ENCODE measurements at regions not wholly inside any gene's neighbourhood (a gene's known extent, or its start where the extent isn't known, plus 50 kb on each side); places are given as distances from the start of the nearest gene placed in this dataset.
"Not testable (repeated sequence)": the region's sequence is repeated elsewhere in the genome, so short reads cannot be mapped to it uniquely, and the experiment has no call there.

DNA sequence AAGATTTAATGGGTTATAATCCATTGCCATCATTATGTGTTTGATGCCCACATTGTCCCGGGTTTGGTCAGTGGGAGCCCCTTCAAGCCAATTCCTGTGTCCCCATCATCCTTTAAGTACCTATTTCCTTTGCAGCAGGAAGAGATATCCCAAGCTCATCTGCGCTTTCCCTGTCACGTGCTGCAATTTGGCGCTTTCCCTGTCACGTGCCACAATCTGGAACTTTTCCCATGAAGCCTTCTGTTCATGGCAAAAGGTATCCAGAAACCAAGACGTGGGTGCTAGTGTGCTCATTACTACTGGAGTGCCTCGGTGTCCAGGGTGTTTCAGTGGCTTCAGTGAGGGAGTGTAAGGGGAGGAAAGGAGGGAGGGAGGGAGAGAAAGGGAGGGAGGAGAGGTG is 168.5 kb downstream of the NPIPB11 start:
- TF ChIP-seq MYC (IDR thresholded peaks at IDR 0.05; ENCODE audit: low read depth, low read length), result no peak
- TF ChIP-seq POLR2A (IDR thresholded peaks at IDR 0.05; ENCODE audit: extremely low read depth, insufficient read length), result no peak
- TF ChIP-seq, protein P1, sequence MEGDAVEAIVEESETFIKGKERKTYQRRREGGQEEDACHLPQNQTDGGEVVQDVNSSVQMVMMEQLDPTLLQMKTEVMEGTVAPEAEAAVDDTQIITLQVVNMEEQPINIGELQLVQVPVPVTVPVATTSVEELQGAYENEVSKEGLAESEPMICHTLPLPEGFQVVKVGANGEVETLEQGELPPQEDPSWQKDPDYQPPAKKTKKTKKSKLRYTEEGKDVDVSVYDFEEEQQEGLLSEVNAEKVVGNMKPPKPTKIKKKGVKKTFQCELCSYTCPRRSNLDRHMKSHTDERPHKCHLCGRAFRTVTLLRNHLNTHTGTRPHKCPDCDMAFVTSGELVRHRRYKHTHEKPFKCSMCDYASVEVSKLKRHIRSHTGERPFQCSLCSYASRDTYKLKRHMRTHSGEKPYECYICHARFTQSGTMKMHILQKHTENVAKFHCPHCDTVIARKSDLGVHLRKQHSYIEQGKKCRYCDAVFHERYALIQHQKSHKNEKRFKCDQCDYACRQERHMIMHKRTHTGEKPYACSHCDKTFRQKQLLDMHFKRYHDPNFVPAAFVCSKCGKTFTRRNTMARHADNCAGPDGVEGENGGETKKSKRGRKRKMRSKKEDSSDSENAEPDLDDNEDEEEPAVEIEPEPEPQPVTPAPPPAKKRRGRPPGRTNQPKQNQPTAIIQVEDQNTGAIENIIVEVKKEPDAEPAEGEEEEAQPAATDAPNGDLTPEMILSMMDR (IDR thresholded peaks at IDR 0.05; ENCODE audit: low read depth, low read length), result no peak
- TF ChIP-seq, protein P2, sequence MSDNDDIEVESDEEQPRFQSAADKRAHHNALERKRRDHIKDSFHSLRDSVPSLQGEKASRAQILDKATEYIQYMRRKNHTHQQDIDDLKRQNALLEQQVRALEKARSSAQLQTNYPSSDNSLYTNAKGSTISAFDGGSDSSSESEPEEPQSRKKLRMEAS (IDR thresholded peaks at IDR 0.05; ENCODE audit: low read depth, low read length), result no peak
- no peak overlapping the region for H3K4me3 ChIP-seq (ENCODE audit: low read depth, low read length)
- DNase-seq (ENCODE audit: low read depth), result no peak

DNA sequence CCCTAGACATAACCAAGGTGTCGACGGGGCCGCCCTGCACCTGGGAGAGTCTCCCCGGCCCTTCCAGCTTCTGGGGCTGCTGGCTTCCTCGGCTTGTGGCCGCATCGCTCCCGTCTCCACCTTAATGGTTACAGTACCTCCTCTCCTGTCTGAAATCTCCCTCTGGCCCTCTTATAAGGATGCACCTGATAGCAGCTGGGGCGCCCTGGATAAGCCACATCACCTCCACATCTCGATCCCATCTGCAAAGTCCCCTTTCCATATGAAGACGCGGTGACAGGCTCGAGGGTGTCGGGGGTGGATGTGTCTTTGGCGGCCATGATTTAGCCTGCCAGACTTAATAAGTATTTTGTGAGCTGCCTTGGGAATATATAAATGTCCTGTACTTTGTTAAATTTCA is 169.0 kb downstream of the NPIPB11 start:
- DNase-seq (ENCODE audit: low read depth), result not testable (repeated sequence)

DNA sequence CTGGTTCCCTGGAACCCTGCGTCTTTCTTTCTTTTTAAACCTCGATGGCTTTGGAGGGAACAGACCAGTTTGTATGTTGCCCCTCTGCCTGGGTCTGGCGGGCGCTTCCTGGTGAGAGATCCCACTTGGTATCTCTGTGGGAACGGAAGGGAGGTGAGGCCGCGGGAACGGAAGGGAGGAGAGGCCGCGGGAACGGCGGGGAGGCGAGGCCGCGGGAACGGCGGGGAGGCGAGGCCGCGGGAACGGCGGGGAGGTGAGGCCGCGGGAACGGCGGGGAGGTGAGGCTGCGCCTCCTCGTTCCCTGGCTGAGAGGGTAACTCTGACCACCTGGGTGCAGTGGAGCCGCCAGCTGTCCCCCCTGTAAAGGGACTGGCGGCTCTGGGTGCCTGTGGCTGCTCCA is 169.5 kb downstream of the NPIPB11 start:
- H3K4me3 ChIP-seq (ENCODE audit: low read depth, low read length); DNase-seq (ENCODE audit: low read depth): not testable (repeated sequence)

More for the DNA sequence above, 169.0 kb downstream of the NPIPB11 start:
- not testable (repeated sequence) for H3K4me3 ChIP-seq (ENCODE audit: low read depth, low read length)

DNA sequence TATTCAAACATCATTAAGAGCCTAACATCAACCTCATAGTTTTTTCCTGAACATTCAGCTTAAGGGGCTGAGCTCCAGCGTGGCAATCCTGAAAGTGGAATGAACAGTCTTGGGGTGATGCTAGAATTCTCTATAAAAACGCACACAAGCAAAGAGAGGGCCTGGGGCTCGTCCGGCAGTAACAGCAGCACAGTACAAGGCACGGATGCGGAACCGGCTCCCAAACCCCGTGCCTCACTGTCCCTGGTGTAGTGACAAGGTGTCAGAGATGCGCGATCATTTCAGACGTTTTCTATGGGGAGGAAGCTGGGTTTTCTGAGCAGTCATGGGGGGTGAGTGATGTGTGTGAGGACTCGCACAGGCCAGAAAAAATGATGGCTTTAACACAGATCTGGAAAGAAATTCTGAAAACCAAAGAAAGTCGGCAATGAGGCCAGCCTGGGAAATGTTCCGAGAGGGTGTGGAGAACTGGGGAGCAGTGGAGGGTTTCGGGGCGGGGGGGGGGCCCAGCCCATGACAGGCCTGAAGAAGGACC is 170.6 kb downstream of the NPIPB11 start:
- DNase-seq (ENCODE audit: low read depth); H3K4me3 ChIP-seq (ENCODE audit: low read depth, low read length): not testable (repeated sequence)

DNA sequence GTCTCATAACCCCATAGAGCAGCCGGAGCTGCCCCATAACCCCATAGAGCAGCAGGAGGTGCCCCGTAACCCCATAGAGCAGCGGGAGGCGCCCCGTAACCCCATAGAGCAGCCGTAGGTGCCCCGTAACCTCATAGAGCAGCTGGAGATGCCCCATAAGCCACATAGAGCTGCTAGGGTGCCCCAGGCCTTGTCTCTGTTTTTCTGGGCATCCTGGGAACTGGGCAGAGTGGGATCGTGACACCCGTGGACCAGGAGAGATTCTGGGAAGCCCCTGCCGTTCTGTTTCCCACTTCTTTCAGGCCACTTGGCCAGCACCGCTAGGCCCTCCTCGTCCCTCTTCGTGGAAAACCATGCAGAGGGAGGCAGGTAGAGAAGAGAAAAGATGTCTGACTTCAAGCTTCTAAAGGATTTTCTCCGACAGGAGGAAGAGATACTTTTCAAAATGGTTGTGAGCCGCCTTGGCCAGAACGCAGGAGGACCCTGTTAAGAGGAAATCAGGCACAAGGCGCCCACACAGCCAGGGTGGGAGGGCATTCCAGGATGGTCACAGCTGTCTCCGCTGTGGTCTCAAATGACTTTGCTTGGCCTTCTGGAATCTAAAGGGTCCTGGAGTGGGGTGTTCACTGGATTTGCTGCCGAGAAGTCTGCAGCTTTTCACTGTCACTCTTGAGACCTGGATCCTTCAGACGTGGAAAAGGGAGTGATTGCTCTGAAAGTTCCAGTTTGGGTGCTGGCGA is 171.8 kb downstream of the NPIPB11 start:
- not testable (repeated sequence) for H3K4me3 ChIP-seq (ENCODE audit: low read depth, low read length); DNase-seq (ENCODE audit: low read depth)

DNA sequence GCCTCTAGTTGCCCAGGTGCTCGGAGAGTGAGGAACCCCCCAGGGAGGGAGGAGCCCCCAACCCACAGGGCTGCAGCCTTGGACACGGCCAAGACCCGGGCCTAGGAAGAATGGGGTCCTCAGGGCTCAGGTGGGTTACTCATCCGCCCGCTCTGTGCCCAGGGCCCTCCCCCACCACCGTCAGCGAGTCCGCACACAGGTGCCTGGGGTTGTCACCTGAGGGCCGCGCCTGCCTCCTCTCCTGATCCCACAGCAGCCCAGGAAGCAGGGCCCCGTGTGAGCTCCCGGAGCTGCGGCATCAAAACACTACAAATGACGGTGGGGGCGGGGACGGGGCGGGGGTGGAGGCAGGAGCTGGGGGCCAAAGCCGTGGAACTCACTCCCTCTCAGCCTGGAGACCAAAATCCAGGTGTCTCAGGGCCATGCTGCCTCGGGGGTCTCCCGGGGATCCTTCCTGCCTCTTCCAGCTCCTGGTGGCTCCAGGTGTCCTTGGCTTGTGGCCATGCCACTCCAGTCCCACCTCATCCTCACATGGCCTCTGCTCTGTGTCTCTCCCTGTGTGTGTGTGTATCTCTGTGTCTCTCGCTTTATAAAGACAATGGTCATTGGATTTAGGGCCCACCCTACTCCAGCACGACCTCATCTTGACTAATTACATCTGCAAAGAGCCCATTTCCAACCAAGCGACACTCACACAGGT is 172.7 kb downstream of the NPIPB11 start:
- not testable (repeated sequence) for H3K4me3 ChIP-seq (ENCODE audit: low read depth, low read length); DNase-seq (ENCODE audit: low read depth)

DNA sequence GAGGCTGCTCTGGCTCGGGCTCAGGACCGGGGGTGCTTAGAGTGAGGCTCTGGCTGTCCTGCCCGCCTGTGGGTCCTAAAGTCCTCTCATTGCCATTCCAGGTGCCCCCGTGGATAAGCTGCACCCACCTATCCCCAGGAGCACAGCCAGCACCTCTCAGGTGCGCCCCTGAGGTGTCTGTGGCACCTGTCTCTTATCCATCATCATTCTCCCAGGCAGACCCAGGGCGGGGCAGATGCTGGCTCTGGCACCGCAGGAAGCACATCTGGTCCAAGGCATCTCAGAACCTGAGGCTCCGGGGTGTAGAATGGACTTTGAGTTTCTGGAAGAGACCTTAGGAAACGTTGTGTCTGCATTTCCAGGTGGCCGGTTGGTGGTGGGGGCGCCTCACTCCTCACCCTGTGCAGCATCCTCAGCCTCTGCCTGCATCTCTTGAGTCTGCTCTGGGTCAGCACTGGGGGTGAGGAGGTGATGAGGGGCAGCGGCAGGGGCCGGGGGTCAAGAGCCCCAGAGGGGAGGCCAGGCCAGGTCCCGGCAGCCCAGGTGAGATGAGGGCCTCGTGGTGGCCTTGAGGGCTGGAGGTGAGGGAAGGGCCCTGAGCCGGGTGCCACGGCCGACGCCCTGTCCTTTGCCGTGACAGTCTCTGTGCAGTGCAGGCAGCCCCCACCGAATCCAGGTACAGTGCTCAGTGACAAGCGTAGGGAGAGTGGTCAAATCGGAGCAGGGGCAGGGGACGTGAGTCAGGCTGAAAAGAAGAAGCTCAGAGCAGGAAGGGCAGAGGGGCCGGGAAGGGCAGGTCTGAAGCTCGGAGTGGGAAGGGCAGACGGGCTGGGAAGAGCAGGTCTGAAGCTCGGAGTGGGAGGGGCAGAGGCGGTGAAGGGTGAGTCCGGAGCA is 173.5 kb downstream of the NPIPB11 start:
- TF ChIP-seq POLR2A (IDR thresholded peaks at IDR 0.05; ENCODE audit: extremely low read depth, insufficient read length) (no peak), MYC (IDR thresholded peaks at IDR 0.05; ENCODE audit: low read depth, low read length) (no peak)
- TF ChIP-seq, protein P1 (IDR thresholded peaks at IDR 0.05; ENCODE audit: low read depth, low read length), result no peak
- TF ChIP-seq, protein P2 (IDR thresholded peaks at IDR 0.05; ENCODE audit: low read depth, low read length), result no peak
- no peak overlapping the region for H3K4me3 ChIP-seq (ENCODE audit: low read depth, low read length)
- DNase-seq (ENCODE audit: low read depth), result no peak

DNA sequence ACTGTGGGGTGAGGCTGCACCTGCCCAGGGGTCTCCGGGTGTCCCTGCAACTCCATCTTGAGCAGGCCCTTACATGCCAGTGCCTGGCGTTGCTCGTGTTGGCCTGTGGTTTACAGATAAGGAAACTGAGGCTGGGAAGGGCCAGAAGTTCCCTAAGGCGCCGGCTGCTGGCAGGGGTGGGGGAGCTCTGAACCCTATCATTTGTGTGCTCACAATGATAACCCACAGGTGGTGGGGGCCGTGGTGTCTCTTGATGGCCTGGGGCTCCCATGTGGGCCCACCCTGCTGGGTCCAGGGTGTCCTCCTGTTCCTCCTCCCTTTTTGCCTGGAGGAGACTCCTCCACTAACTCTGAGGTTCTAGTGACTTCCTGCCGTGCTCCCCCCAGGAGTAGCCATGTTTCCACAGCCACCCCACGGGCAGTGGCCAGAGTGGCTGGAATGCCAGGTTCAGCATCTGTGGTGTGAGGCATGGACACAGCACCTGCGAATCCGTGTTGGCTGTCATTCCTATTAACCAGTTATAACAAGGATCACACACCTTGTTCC is 174.3 kb downstream of the NPIPB11 start:
- not testable (repeated sequence) for H3K4me3 ChIP-seq (ENCODE audit: low read depth, low read length); DNase-seq (ENCODE audit: low read depth)

DNA sequence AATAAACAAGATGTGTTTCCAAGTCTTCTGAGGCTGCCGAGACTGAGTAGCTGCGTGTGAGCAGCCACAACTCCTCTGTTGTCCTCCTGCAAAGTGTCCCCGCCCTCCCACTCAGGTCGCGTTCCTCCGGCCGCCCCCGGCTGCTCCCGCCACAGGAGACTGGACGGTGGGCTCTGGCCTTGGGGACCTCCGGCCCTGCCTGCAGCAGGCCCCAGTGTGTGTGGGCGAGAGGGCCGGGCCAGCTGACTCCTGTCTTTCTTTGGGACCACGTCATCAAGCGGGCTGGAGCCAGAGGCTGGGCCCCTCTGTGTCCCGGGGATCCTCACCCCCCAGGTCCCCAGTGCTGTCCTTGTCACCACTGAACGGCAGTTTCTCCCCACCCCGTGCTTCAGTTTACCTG is 175.3 kb downstream of the NPIPB11 start:
- no peak for TF ChIP-seq POLR2A (IDR thresholded peaks at IDR 0.05; ENCODE audit: extremely low read depth, insufficient read length)
- TF ChIP-seq MYC (IDR thresholded peaks at IDR 0.05; ENCODE audit: low read depth, low read length), result no peak
- TF ChIP-seq, protein P1 (IDR thresholded peaks at IDR 0.05; ENCODE audit: low read depth, low read length), result no peak
- TF ChIP-seq, protein P2 (IDR thresholded peaks at IDR 0.05; ENCODE audit: low read depth, low read length), result no peak
- H3K4me3 ChIP-seq (ENCODE audit: low read depth, low read length), result no peak overlapping the region
- DNase-seq (ENCODE audit: low read depth), result no peak
